Effector memory CD4-positive, alpha-beta T cell (primary cell): ENCODE measurements at regions not wholly inside any gene's neighbourhood (a gene's known extent, or its start where the extent isn't known, plus 50 kb on each side); places are given as distances from the start of the nearest gene placed in this dataset.

Experiments
- DNase-seq, 3 donors: peaks; one replicate each; pipeline ENCODE4 v3.0.0-alpha.2; 2020
- H3K27ac ChIP-seq: 2 replicates; pipeline ENCODE4 v1.7.0; 2013; ENCODE audit warnings: mild to moderate bottlenecking, low read length, moderate library complexity; ENCODE audit not compliant: insufficient read depth, poor library complexity, severe bottlenecking
- H3K27me3 ChIP-seq: replicated peaks from 2 replicates; pipeline ENCODE4 v1.7.0; 2013; ENCODE audit warnings: mild to moderate bottlenecking, low read length; ENCODE audit not compliant: insufficient read depth, control insufficient read depth, poor library complexity, severe bottlenecking
- H3K36me3 ChIP-seq: 2 replicates; pipeline ENCODE4 v1.7.0; 2013; ENCODE audit warnings: mild to moderate bottlenecking, low read length, moderate library complexity; ENCODE audit not compliant: control insufficient read depth, insufficient read depth
- H3K4me1 ChIP-seq: 2 replicates; pipeline ENCODE4 v1.7.0; 2013; ENCODE audit warnings: low read length, mild to moderate bottlenecking; ENCODE audit not compliant: control insufficient read depth, insufficient read depth, poor library complexity, severe bottlenecking
- H3K4me3 ChIP-seq: 2 replicates; pipeline ENCODE4 v1.7.0; 2013; ENCODE audit warnings: low read length, low read depth, mild to moderate bottlenecking; ENCODE audit not compliant: insufficient read depth, poor library complexity, severe bottlenecking
- H3K9me3 ChIP-seq: 2 replicates; pipeline ENCODE4 v1.7.0; 2013; ENCODE audit warnings: mild to moderate bottlenecking, low read length, moderate library complexity; ENCODE audit not compliant: control insufficient read depth

DNA sequence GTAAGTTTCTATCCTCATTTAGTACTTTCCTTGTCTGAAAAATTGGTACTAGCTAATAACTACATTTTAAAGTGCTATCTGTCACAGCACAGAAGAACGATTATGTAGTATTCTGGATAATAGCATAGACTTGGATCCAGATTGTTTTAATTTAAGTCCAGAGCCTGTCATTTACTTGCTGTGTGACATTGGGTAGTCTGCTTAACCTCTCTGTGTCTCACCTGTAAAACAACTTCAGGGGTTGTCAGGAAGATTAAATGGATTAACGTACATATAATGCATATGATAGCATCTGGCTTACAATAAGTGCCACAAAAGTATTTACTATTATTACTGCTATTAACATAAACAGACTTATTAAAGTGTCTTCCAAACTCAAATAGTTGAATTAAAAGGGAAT lies 1221.4 kb downstream of the GATA3 start:
- H3K27ac ChIP-seq, result no peak overlapping the region
- H3K27me3 ChIP-seq, result peaks cover 3% of the 10 kb centered on the region
- no peak overlapping the region for H3K4me3 ChIP-seq
- no peak for DNase-seq
- H3K9me3 ChIP-seq, result no peaks in the 10 kb centered on the region
- no peaks in the 10 kb centered on the region for H3K4me1 ChIP-seq
- H3K36me3 ChIP-seq, result no peaks in the 10 kb centered on the region

DNA sequence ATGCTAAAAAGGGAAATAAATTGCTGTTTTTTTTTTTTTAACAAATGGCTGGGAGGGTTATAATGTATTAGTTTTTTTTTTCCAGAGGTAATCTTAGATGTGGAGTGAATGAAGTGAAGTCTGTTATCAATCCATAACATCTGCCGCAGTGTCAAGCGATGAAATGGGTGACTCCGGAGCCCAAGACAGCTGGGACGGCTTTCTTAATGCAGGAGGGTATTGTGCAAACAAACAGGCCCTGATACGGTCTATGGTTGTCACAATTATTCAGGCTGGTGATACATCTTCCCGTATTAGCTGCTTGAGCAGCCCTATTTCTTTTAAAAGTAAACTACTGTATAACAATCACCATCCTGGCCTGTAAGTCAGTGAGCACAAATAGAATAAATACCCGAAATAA lies 1231.2 kb downstream of the GATA3 start:
- Histone ChIP-seq H3K4me1 (no peaks in the 10 kb centered on the region), H3K36me3 (no peaks in the 10 kb centered on the region), H3K9me3 (no peaks in the 10 kb centered on the region), H3K27ac (no peak overlapping the region), H3K27me3 (no peaks in the 10 kb centered on the region), H3K4me3 (no peak overlapping the region)
- DNase-seq, result no peak

DNA sequence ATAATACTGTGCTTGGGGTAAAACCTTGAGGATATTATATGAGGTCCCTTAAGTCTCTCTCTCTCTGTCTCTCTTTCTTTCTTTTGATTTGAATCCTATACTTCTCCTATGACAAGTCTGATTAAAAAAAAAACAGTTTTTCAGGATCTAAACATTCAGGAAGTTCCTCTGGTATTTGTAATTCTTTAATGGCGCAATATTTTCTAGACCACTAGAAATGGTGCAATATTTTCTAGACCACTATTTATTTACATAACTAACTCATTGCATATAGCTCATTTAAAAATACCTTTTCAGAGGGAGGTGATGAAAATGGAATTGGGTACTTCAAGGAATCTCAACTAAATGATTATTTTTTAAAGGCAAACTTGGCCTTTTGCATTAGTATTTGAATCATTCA lies 1235.3 kb downstream of the GATA3 start:
- no peaks in the 10 kb centered on the region for H3K9me3 ChIP-seq
- H3K27ac ChIP-seq, result no peak overlapping the region
- H3K36me3 ChIP-seq, result no peaks in the 10 kb centered on the region
- no peaks in the 10 kb centered on the region for H3K4me1 ChIP-seq
- DNase-seq, result no peak
- H3K4me3 ChIP-seq, result no peak overlapping the region
- no peaks in the 10 kb centered on the region for H3K27me3 ChIP-seq

DNA sequence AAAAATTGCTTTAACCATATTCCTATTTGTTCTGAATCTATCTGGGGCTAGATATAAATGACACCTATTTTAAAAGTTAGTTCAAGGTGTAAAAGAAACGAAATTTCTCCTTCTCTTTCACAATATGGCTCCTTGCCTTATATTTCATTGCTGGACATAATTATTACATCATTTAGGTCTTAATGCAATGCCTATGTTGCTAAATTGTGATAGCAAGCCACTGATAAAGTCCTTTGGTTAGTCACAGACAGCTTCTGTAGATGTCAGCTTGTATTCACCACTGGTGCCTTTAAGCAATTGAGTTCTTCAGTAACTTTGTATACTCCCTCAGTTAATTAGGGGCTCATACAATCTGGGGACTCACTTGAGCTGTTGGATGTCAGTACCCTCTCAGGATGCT lies 1236.6 kb downstream of the GATA3 start:
- Histone ChIP-seq H3K27ac (no peak overlapping the region), H3K9me3 (no peaks in the 10 kb centered on the region), H3K36me3 (no peaks in the 10 kb centered on the region), H3K27me3 (no peaks in the 10 kb centered on the region), H3K4me3 (no peak overlapping the region), H3K4me1 (no peaks in the 10 kb centered on the region)
- DNase-seq, result no peak

DNA sequence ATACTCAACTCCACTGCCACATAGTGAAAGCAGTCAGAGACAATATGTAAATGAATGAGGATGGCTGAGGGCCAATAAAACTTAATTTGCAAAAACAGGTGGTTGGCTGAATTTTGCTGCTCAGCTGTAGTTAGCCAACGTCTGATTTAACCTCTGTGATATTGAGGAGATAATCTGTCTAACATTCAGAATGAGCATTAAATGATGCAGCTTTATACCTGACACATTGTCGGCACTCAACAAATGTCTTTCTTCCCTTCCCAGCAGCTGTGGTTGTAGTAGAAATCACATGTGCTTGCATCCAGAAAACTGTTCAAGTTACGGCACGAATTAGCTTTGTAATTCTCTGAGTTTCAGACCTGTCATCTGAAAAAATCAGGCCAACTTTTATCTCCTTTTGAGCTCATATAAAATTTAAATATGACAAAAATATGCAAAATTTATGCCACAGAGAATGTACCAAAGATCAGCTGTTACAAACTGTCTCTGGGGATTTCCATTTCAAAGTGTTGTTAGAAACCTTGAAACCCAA lies 1239.7 kb downstream of the GATA3 start:
- no peaks in the 10 kb centered on the region for H3K4me1 ChIP-seq
- no peak overlapping the region for H3K27ac ChIP-seq

DNA sequence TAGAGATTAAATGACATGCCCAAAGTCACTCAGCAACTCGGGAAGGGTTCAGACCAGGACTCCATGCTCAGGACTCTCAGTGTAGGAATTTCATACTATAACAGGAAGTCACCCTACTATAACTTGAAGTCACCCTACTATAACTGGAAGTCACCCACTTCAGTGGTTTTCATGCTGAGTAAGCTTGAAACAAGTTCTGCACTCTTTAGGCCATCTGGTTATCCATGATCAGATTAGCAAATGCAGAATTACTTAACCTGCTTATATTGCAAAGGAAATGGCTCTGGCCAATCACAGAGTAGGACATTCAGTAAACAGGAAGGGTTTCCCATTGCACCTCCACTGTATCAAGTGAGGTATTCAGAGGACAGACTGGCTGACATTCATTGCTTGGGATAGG lies 1240.4 kb downstream of the GATA3 start:
- Histone ChIP-seq H3K27me3 (no peaks in the 10 kb centered on the region), H3K36me3 (no peaks in the 10 kb centered on the region)

More for the DNA sequence above, 1239.7 kb downstream of the GATA3 start:
- no peaks in the 10 kb centered on the region for H3K36me3 ChIP-seq
- H3K9me3 ChIP-seq, result no peaks in the 10 kb centered on the region
- no peaks in the 10 kb centered on the region for H3K27me3 ChIP-seq
- no peak for DNase-seq
- H3K4me3 ChIP-seq, result no peak overlapping the region

DNA sequence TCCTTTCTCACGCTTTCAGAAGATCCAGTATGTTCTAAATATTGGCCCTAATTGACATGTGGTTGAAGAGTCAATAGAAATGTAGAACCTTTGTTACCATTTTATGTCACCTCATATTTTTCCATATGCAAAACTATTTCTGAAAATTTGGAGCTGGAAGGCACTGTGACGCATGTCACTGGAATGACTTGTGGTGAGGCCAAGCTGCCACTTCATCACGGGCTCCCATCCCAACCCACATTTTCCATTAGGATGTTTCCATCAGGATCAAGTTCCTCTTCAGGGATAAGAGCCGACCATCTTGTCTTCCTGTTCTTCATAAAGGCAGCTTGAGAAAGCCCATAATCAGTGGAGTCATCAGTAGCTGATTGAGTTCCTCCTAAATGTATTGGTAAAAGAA lies 1241.7 kb downstream of the GATA3 start:
- H3K36me3 ChIP-seq, result no peaks in the 10 kb centered on the region
- no peak overlapping the region for H3K27ac ChIP-seq
- no peak for DNase-seq

More for the DNA sequence above, 1240.4 kb downstream of the GATA3 start:
- Histone ChIP-seq H3K4me3 (no peak overlapping the region), H3K4me1 (no peaks in the 10 kb centered on the region), H3K27ac (no peak overlapping the region), H3K9me3 (no peaks in the 10 kb centered on the region)
- DNase-seq, result no peak

DNA sequence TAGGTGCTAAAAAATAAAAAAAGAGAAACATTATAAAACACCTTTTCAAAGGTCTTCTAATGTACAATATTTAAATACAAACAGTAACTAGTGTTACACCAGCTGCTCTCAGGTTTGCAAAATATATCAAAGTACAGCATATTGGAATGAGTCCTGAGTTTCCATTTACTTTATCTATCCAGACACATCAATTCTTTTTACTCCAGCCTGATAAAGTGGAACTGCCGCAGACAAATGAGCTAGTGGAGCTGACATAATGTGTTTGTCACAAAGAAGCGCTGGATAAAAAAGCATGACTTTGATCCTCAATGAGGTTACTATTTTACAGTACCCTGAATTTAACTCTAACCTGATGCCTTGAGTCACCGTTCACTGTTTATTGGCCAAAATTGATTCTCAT lies 1243.1 kb downstream of the GATA3 start:
- Histone ChIP-seq H3K27ac (no peak overlapping the region), H3K36me3 (no peaks in the 10 kb centered on the region), H3K4me1 (no peaks in the 10 kb centered on the region), H3K27me3 (no peaks in the 10 kb centered on the region), H3K9me3 (no peaks in the 10 kb centered on the region), H3K4me3 (no peak overlapping the region)
- no peak for DNase-seq

More for the DNA sequence above, 1241.7 kb downstream of the GATA3 start:
- Histone ChIP-seq H3K4me1 (no peaks in the 10 kb centered on the region), H3K27me3 (no peaks in the 10 kb centered on the region), H3K4me3 (no peak overlapping the region), H3K9me3 (no peaks in the 10 kb centered on the region)

DNA sequence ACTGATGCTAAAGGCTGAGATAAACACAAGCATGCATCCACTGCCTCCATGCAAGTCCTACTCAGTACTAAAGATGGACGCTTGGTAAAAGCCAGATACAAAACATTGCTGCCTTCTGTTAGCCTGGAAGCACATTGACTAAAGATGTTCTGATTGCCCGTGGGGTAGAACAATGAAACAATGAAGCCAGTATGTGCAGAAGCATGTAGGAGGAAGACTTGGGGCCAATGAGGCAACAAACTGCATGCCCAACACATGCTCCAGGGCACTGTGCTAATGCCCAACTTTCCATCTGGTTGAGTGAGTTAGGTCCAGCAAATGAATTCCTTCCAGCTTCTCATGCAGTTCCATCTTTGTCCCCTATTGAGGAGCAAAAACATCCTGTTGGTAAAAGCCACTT lies 1245.5 kb downstream of the GATA3 start:
- Histone ChIP-seq H3K27me3 (no peaks in the 10 kb centered on the region), H3K9me3 (no peaks in the 10 kb centered on the region), H3K36me3 (no peaks in the 10 kb centered on the region), H3K4me1 (no peaks in the 10 kb centered on the region), H3K27ac (no peak overlapping the region), H3K4me3 (no peak overlapping the region)
- DNase-seq, result no peak

DNA sequence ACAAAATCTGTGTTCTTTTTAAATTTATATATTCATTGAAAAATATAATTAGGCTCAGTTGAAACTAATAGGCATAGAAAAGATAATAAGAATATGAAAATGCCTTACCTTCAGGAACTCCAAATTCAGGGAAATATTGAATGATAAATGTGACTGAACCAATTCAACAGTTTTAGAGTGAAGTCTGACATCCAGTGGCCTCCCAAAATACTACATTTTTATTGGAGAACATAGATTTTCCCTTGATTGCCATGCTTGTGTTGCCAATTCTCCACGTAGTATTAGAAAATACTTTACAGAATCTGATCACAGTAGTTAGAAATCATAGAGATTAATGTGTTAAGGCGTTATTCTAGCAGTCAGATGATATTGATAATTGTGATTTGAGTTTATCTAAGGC lies 1246.7 kb downstream of the GATA3 start:
- H3K36me3 ChIP-seq, result no peaks in the 10 kb centered on the region
- DNase-seq, result no peak
- no peaks in the 10 kb centered on the region for H3K9me3 ChIP-seq
- no peaks in the 10 kb centered on the region for H3K27me3 ChIP-seq
- H3K27ac ChIP-seq, result no peak overlapping the region
- no peak overlapping the region for H3K4me3 ChIP-seq
- no peaks in the 10 kb centered on the region for H3K4me1 ChIP-seq

DNA sequence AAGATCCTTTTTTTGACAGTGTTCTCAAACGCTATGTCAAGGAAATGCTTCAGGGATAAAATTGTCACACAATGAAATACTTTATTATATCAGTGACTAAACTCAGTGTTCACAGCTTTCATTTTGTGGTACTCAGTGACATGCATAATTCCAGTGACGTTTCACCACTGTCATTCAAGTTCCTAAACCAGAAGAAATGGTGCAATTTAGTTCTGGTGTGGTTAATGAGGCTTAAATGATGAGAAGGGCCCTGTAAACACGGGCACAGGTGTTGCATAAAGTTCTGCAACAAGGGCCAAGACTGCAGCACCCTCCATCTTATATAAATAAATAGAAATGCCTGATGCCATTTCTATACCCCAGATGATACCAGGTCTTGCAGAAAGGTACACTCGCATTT lies 1247.1 kb downstream of the GATA3 start:
- H3K27me3 ChIP-seq, result no peaks in the 10 kb centered on the region
- DNase-seq, result no peak
- H3K4me1 ChIP-seq, result no peaks in the 10 kb centered on the region
- H3K4me3 ChIP-seq, result no peak overlapping the region
- H3K9me3 ChIP-seq, result no peaks in the 10 kb centered on the region
- H3K27ac ChIP-seq, result no peak overlapping the region
- H3K36me3 ChIP-seq, result no peaks in the 10 kb centered on the region
